ENCODE measurements at regions not wholly inside any gene's neighbourhood (a gene's known extent, or its start where the extent isn't known, plus 50 kb on each side); places are given as distances from the start of the nearest gene placed in this dataset.
"Not testable (repeated sequence)": the region's sequence is repeated elsewhere in the genome, so short reads cannot be mapped to it uniquely, and the experiment has no call there.

DNA sequence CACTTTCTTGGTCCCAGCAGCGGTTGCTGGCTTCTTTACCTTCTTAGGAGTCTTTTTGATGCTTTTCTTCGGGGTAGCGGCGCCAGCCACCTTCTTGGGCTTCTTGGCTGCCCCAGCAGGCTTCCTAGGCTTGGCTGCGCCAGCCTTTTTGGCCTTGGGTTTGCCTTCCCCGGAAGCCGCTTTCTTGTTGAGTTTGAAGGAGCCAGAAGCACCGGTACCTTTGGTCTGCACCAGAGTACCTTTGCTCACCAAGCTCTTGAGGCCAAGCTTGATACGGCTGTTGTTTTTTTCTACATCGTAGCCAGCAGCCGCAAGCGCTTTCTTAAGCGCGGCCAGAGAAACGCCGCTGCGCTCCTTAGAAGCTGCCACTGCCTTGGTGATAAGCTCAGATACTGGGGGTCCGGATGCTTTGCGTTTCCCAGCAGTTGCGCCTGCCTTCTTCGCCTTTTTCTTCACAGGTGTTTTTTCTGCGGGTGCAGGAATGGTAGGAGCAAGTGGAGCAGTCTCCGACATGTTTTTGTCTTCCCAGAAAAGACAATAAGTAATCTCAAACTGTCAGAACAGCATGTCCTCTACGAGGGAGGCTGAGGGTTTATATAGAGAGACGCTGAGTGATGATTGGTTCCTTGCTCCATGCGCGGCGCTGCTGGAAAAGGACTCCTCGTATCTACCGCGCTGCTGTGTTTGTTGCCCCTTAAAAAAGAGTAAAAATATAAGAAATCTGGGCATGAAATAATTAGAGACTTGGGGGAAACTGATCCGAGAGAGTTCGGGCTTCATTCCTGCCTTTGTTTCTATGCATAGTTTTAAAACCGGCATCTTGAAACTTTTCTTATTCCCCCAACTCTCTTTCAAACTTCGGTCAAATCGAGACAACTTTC lies 130.3 kb upstream of the BTN3A2 start:
- DNase-seq (ENCODE audit: low spot score) = peak; percentile 69

DNA sequence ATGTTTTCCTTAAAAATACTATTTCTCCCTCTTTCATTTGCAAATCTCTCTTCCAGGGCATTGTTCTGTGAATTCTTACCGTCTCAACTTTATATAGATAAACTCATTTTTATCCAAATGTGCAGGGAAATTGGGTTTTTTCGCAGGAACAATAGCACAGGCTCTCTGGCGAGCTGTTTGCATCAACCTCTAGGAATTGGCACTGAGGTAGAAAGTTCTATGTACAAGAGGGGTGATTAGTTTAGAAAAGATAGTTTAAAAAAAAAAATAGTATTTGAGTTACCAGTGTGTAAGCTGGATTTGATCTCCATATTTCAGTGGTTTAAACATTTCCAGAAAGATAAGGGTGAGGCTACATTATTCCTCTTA lies 129.7 kb upstream of the BTN3A2 start:
- no peak for DNase-seq (ENCODE audit: low spot score)

DNA sequence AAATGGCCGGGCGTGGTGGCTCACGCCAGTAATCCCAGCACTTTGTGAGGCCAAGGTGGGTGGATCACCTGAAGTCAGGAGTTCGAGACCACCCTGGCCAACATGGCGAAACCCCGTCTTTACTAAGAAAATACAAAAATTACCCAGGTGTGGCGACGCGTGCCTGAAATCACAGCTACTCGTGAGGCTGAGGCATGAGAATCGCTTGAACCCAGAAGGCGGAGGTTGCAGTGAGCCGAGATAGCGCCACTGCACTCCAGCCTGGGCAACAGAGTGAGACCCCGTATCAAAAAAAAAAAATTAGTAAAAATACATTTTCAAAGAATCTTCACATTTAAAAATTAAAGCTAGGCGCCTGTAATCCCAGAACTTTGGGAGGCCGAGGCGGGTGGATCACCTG lies 125.6 kb upstream of the BTN3A2 start:
- not testable (repeated sequence) for DNase-seq (ENCODE audit: low spot score)

DNA sequence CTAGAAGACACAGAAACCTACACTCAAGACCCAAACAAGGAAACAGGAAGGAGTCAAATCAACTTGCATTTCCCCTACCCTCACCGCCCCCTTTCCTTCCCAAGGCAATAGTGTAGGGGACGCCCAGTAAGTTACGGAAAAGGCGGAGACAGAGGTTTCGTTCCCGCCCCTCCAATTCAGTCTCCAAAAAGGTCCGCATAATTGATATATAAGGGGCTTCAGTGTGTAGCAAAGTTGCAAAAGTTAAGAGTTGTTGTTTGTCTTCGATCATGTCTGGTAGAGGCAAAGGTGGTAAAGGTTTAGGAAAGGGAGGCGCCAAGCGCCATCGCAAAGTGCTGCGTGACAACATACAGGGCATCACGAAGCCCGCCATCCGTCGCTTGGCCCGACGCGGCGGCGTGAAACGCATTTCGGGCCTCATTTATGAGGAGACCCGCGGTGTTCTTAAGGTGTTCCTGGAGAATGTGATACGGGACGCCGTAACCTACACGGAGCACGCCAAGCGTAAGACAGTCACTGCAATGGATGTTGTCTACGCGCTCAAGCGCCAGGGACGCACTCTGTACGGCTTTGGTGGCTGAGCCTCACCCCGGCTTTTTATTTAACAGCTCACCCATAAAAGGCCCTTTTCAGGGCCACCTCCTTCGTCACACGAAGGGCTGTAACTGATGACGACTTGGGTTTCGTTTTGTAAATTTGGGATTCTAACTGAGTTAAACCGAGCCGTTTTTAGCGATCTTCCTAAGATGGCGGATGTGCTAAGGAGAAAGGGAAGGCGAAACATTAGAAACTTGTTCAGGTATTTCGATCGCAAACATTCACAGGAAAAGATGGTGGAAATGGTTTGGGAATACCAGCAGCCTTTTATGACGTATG lies 124.6 kb upstream of the BTN3A2 start:
- DNase-seq (ENCODE audit: low spot score) = no peak

DNA sequence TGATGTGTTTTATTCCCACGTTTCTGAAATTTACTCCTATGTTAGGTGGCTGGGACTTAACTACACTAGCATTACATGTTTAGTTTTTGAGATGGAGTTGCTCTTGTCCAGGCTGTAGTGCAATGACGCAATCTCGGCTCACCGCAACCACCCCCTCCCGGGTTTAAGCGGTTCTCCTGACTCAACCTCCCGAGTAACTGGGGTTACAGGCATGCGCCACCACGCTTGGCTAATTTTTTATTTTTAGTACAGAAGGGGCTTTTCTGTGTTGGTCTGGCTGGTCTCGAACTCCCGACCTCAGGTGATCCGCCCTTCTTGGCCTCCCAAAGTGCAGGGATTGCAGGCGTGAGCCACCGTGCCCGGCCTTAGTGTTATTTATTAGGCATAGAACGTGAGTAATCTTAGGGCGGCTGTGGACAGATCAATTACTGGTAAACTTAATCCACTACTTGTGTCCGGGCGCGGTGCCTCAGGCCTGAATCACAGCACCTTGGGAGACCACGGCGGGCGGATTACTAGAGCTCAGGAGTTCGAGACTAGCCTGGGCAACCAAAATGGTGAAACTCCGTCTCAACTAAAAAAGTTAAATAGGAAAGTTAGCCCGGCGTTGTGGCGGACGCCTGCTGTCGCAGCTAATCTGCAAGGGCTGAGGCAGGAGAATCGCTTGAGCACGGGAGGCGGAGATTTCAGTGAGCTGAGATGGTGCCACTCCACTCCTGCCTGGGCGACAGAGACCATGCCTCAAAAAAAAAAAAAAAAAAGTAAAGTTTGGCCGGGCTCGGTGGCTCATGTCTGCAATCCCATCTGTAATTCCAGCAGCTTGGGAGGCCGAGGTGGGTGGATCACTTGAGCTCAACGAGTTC lies 123.7 kb upstream of the BTN3A2 start:
- no peak for DNase-seq (ENCODE audit: low spot score)

DNA sequence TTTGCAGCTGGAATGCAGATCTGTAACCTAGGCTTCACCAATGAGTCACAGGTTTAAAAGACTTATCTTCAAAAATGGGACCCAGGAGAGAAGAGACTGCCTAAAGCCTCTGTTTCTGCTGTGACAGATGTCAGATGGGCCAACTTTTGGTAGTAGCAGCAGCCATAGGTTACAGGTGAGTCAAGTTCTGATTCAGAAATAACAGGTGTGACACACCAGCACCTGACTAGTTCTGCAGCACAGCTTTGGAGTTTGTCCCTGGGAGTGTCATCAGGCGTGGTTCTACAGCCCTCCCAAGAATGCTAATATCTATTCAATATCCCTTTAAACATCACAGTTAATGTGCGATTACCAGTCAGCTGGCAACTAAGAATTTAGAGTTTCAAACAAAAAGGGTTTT lies 121.9 kb upstream of the BTN3A2 start:
- DNase-seq (ENCODE audit: low spot score) = peak; percentile 71

DNA sequence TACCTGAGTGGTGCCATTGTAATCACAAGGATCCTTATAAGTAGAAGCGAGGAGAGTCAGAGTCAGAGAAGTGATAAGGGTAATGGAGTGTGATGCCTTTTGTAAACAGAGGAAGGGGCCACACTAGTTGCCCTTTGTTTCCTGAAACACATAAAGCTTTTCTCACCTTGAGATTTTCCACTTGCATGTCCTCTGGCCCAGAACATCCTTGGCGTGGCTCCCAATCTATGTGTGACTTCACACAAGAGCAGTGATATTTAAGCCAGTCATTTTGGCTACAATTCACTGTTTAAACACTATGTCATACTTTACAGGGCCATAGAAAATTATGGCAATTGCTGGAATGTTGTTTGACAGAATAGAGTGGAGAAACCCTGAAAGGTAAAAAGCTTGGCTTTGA lies 121.2 kb upstream of the BTN3A2 start:
- DNase-seq (ENCODE audit: low spot score) = no peak

DNA sequence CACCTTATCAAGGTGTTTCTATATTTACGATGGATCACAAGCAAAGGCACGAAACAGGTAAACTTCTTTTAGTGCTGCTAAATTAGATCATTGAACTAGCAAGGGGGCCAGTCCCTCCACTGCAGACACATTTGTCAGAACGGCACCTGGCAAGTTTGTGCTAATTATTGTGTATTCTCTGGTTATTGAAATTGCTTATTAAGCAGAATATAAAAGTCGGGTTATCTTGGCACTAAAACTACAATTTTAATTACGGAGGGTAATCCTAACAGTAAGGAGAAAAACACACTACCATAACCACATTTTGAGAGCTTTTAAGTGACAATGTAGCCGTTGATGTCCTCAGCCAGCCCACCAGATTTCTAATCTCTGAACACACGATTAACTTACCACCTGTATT lies 118.9 kb upstream of the BTN3A2 start:
- DNase-seq (ENCODE audit: low spot score) = no peak

DNA sequence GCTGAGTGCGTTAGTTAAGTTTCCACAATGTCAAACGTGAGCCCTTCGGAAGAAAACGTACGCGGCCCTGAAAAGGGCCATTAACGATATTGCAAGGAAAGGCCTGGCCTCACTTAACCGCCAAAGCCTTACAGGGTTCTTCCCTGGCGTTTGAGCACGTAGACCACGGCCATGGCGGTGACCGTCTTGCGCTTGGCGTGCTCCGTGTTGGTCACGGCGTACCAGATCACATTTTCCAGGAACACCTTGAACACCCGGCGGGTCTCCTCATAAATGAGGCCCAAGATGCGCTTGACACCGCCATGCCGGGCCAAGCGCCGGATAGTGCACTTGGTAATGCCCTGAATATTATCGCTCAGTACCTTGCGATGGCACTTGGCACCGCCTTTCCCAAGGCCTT lies 118.4 kb upstream of the BTN3A2 start:
- DNase-seq (ENCODE audit: low spot score) = no peak

DNA sequence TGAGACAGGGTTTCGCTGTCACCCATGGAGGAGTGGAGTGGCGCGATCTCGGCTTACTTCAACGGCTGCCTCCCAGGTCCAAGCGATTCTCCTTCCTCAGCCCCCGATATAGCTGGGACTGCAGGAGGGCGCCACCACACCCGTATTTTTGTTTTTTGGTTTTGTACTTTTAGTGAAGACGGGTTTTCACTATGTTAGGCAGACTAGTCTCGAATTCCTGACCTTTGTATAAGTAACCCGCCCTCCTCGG lies 115.4 kb upstream of the BTN3A2 start:
- DNase-seq (ENCODE audit: low spot score) = no peak

DNA sequence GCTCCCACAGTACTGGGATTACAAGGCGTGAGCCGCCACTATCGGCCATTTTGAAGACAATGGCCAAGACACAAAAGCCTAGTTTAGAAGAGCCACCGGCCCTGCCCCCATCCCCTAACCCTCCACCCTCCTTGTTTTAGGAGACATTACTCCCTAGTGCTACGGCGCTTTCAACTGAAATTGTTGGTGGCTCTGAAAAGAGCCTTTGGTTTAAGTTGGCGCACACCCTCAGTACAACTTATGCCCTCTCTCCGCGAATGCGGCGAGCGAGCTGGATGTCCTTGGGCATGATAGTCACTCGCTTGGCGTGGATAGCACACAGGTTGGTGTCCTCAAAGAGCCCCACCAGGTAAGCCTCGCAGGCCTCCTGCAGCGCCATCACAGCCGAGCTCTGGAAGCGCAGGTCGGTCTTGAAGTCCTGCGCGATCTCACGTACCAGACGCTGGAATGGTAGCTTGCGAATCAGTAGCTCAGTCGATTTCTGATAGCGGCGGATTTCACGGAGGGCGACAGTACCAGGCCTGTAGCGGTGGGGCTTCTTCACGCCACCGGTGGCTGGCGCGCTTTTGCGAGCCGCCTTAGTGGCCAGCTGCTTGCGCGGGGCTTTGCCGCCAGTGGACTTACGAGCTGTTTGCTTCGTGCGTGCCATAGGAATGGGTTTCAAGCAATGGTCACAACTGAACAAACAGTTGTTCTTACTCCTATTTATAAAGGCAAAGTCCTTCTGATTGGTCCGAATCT lies 114.9 kb upstream of the BTN3A2 start:
- peak; percentile 70 for DNase-seq (ENCODE audit: low spot score)

DNA sequence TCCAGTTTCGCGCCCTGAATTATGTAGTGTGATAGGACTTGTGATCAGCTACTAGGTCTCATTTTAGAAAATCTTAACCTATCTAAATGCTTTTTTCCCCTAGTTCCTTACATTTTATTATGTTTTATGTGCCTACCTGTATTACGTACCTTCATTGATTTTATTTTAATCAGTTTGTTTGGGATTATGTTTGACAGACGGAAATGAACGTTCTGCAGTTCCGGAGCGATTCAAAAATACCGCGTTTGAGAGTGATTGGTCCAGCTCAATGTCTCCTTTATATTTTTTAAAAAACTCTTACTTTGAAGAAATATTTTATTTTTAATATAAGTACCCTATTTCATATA lies 114.3 kb upstream of the BTN3A2 start:
- DNase-seq (ENCODE audit: low spot score) = no peak

DNA sequence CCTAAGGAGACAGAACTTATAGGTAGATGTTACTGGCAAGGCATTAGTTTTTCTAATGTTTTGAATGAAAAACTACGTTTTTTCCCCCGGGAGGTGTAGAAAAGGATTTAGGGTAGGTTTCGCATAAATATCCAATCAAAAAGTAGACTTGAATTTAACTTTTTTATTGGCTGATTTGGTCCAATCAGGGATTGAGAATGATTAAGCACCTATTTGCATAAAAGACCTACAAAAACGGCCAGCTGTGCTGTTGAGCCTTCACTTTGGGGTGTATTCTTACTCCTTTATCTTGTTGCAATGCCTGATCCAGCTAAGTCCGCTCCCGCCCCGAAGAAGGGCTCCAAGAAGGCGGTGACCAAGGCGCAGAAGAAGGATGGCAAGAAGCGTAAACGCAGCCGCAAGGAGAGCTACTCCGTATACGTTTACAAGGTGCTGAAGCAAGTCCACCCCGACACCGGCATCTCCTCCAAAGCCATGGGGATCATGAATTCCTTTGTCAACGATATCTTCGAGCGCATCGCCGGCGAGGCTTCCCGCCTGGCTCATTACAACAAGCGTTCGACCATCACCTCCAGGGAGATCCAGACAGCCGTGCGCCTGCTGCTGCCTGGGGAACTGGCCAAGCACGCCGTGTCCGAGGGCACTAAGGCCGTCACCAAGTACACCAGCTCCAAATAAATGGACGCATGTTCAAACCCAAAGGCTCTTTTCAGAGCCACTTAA lies 113.5 kb upstream of the BTN3A2 start:
- DNase-seq (ENCODE audit: low spot score) = peak; percentile 76

DNA sequence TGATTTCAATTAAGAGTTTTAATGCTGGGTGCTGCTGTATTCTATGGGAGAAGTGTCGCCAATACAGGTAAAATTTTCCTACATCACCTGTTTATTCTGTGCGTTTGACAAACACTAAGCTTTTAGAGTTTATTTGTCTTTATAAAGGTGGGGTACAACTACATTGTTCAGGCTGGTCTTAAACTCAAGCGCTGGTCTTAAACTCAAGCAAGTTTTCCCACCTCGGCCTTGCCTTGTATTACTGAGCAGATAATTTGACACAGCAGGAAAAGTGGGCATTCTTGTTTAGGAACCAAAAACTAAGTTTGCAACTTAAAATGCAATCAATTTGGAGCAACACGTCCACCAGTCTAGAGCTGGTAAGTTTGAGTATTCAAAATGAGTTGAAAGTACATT lies 112.9 kb upstream of the BTN3A2 start:
- no peak for DNase-seq (ENCODE audit: low spot score)

DNA sequence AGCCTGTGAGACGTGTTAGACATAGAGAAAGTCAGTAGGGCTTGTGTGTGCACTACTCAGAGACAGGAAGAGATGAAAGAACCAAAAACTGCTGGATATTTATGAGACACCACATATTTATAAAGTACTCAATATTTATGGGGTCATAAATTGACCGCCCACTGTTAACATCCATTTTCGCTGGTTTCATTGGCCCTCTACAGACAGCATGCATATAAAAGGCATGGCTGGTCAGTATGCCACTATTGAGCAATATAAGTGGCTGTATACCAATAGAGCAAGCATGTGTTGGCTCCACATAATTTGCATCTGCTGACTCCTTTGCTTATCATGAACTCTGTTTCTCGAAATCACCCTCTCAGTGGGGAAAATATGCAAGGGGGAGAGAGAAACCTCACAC lies 110.3 kb upstream of the BTN3A2 start:
- no peak for DNase-seq (ENCODE audit: low spot score)

DNA sequence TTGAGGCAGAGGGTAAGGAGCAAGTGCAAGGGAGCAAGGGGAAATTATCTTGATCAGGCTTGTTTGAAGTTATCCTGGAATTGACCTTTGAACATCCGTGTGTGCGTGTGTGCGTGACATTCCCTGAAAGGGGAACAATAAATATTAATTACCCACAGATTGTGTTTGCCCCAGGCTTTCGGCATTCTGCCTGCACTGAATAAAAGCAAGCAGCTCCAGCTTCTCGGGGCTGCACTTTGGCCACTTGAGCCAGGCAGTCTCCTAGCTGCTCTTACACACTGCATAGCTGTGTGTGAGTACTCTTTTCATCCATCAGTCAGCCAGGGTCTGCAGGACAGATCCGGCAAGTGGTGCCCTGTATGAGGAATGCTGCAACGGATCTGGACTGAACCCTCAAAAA lies 107.7 kb upstream of the BTN3A2 start:
- DNase-seq (ENCODE audit: low spot score) = peak; percentile 25

DNA sequence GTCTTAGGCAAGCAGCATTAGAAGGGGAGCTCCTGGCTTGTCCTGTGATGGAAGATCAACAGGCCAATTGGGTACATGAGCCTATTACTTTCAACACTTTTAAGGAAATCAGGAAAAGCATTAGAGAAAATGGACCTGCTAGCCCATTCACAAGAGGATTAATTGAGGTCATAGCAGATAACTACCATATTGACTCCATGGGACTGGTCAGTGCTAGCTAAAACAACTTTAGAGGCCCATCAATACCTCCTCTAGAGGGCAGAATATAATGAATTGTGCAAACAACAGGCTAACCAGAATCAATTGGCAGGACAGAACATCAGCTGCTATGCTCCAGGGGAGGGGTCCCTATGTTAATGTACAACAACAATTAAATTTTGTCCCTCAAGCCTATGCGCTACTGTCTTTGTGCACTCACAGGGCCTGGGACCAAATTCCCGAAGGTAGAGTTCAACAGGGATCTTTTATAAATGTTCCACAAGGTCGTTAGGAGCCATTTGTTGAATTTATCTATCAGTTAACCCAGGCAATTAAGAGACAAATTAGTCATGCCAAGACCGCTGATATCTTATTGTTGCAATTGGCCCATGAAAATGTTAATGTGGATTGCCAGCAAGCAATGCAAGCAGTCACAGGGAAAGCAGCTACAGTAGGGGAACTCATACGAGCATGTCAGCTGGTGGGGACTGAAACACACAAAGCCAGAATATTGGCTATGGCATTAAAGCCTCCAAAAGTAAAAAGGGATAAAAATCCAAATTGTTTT lies 106.6 kb upstream of the BTN3A2 start:
- DNase-seq (ENCODE audit: low spot score) = peak; percentile 14

DNA sequence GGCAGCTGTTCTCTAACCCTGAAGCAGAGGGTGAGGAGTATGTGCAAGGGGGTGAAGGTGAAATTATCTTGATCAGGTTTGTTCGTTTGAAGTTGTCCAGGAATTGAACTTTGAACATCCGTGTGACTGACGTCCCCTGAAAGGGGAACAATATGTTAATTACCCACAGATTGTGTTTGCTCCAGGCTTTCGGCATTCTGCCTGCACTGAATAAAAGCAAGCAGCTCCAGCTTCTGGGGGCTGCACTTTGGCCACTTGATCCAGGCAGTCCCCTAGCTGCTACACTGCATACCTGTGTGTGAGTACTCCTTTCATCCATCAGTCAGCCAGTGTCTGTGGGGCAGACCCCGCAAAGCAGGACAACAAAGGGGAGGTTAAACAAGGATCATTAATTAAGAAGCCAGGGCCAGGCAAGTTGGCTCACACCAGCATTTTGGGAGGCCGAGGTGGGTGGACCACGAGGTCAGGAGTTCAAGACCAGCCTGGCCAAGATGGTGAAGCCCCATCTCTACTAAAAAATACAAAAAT lies 104.8 kb upstream of the BTN3A2 start:
- DNase-seq (ENCODE audit: low spot score) = peak; percentile 16

DNA sequence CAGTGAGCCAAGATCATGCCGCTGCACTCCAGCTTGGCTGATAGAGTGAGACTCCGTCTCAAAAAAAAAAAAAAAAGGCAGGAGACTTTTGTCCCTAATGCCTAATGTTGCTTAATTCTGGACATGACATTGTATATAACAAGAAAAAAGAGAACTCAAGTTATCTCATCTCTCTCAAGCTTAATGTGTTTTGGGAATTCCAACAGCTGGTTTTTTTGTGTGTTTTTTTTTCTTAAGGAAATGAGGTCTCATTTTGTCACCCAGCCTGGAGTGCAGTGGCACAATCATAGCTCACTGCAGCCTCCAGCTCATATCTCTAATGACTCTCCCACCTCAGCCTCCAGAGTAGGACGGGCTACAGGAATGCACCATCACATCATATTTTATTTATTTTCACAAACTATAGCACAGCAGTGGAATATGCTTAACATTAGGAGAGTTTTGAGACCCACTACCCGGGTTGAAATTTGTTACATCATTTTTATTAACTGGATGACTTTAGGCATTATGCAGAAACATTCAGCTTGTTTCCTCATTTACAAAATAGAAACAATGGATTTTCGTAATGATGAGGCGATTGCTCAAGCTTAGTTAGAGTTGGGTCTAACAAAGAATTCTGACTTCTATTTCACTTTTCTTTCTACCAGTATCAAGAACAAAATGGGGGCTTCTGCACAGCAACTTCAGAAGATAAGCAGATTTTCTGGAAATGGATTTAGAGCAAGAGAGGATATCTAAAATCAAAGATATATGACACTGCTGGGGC lies 104.1 kb upstream of the BTN3A2 start:
- no peak for DNase-seq (ENCODE audit: low spot score)

DNA sequence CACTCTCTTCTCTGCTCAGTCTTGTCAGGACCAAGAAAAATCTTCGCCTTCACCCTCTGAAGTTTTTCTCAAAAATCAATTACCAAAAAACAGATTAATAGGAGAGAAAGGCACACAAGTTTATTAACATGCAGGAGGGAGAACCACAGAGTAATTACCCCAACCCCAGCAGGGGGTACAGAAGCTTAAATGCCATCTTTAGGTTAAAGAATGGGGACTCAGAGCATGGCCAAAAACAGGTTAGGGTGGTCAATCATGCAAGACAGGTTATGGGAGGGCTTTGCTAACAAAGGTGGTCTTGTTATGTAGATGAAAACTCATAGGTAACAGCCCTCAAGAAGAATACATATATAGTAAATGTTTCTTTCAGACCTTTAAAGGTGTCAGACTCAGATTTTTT lies 100.5 kb upstream of the BTN3A2 start:
- no peak for DNase-seq (ENCODE audit: low spot score)

Measured in SW480 (cell line).